ENCODE measurements at regions not wholly inside any gene's neighbourhood (a gene's known extent, or its start where the extent isn't known, plus 50 kb on each side); places are given as distances from the start of the nearest gene placed in this dataset.

DNA sequence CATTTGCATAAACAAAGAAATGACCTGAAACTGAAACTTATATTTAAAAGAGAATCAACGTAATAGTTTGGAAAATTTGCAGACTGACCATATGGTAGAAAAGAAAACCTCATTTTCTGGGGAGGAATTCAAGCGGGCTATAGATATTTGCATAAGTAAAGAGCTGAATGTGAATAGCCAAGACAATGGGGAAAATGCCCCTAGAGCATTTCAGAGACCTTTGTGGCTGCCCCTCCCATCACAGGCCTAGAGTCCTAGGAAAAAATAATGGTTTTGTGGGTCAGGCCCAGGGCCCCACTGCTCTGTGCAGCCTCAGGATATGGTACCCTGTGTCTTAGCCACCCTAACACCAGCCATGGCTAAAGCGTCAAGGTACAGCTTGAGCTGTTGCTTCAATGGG is 480.6 kb upstream of the MBL2 start:
- TF ChIP-seq, protein P1, sequence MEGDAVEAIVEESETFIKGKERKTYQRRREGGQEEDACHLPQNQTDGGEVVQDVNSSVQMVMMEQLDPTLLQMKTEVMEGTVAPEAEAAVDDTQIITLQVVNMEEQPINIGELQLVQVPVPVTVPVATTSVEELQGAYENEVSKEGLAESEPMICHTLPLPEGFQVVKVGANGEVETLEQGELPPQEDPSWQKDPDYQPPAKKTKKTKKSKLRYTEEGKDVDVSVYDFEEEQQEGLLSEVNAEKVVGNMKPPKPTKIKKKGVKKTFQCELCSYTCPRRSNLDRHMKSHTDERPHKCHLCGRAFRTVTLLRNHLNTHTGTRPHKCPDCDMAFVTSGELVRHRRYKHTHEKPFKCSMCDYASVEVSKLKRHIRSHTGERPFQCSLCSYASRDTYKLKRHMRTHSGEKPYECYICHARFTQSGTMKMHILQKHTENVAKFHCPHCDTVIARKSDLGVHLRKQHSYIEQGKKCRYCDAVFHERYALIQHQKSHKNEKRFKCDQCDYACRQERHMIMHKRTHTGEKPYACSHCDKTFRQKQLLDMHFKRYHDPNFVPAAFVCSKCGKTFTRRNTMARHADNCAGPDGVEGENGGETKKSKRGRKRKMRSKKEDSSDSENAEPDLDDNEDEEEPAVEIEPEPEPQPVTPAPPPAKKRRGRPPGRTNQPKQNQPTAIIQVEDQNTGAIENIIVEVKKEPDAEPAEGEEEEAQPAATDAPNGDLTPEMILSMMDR (IDR thresholded peaks at IDR 0.05), result no peak
- TF ChIP-seq POLR2A (IDR thresholded peaks at IDR 0.05) (no peak), POLR2AphosphoS5 (IDR thresholded peaks at IDR 0.05) (no peak)
